ENCODE measurements at regions not wholly inside any gene's neighbourhood (a gene's known extent, or its start where the extent isn't known, plus 50 kb on each side); places are given as distances from the start of the nearest gene placed in this dataset.
A peak's percentile ranks its signal among the peaks of the same experiment; 100 is the strongest.

DNA sequence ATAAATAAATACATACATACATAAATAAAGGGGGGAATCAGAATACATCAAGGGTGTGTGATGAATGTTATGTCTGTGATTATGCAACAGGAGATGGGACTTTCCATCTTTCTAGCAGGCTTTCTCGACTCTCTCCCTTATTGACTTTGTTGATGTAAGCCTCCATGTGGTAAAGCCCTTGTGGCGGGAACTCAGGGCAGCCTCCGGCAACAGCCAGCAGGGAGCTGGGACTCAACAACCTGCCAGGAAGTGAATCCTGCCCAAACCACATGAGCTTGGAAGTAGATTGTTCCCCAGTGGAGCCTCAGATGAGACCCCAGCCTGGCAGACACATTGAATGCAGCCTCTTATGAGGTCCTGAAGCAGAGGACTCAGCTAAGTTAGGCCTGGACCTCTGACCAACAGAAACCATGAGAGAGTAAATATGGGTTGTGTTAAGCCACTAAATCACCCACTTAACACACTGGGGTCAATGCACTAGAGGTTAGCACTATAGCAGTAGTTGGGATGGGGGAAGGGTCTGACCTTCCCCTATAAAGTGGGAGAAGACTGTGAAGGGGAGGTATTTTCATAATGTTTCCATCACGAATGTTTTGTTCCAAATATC is 104.0 kb downstream of the JCAD start:
- WGBS (ENCODE audit: low lambda C conversion rate), result 19% methylated on average over 4 of the region's 4 CpGs
- FAIRE-seq, result no peak
- H3K4me1 ChIP-seq (ENCODE audit: insufficient read depth, low read length), result no peaks in the 10 kb centered on the region
- H3K36me3 ChIP-seq (replicated peaks in 1 of 2; ENCODE audit: control insufficient read depth in 1 of 2, insufficient read depth in 2 of 2, low read length in 2 of 2), result no peaks in the 10 kb centered on the region
- ATAC-seq, result no peak
- H3K27ac ChIP-seq (ENCODE audit: extremely low read length, insufficient read depth, low read length), result no peak overlapping the region
- no peak overlapping the region for H2AFZ ChIP-seq (ENCODE audit: low read length)
- no peak for DNase-seq (ENCODE audit: low spot score)
- no peak overlapping the region for H3K4me3 ChIP-seq (replicated peaks in 1 of 3; ENCODE audit: insufficient read depth in 1 of 3, low read depth in 2 of 3, low read length in 3 of 3)
- no peak overlapping the region for H3K9ac ChIP-seq (ENCODE audit: insufficient read depth, low read depth, low read length)
- CTCF ChIA-PET (ENCODE audit: low intra/inter-chr PET ratio, low total read pairs), result no interaction called here
- H3K4me2 ChIP-seq (ENCODE audit: low read depth, low read length), result no peak overlapping the region
- H3K27me3 ChIP-seq (ENCODE audit: control insufficient read depth in 1 of 2, insufficient read depth in 2 of 2, low read length in 2 of 2), result 0 out of 5 replicates have a peak, but pooled peaks cover 0 to 3% of the 10 kb centered on the region in 2 experiments
- intact Hi-C loops (cut with micrococcal nuclease; ENCODE audit: unreplicated experiment), result no loop called here
- in situ Hi-C loops (cut with HindIII; ENCODE audit: extremely low pct_ligation_motif_present, low pct_unique_long_range_greater_than_20kb), result no loop called here
- POLR2A ChIA-PET, result no interaction called here
- H4K20me1 ChIP-seq (ENCODE audit: insufficient read depth, low read length), result no peaks in the 10 kb centered on the region
- no peaks in the 10 kb centered on the region for H3K9me3 ChIP-seq (ENCODE audit: low read length)
- H3K79me2 ChIP-seq (ENCODE audit: insufficient read depth, low read length), result no peaks in the 10 kb centered on the region
- no TSS peak for BruUV-seq (replicated peaks)
- no peak for TF ChIP-seq FOXA1 (IDR thresholded peaks at IDR 0.05)
- TF ChIP-seq FOXA1 (CRISPR knock-in tag; IDR thresholded peaks at IDR 0.05), result peak; percentile 37; the same call in 1 of the 2 replicates
- no peak for TF ChIP-seq ZNF746 (CRISPR knock-in tag; IDR thresholded peaks at IDR 0.05)

- Histone ChIP-seq H3K9me3 (ENCODE audit: low read length) (no peaks in the 10 kb centered on the region), H2AFZ (ENCODE audit: low read length) (no peak overlapping the region), H3K27ac (ENCODE audit: extremely low read length, insufficient read depth, low read length) (no peak overlapping the region), H3K4me1 (ENCODE audit: insufficient read depth, low read length) (no peaks in the 10 kb centered on the region), H3K27me3 (ENCODE audit: control insufficient read depth in 1 of 2, insufficient read depth in 2 of 2, low read length in 2 of 2) (no peaks in the 10 kb centered on the region; a peak in 2 of 5 replicates), H3K4me3 (replicated peaks in 1 of 3; ENCODE audit: insufficient read depth in 1 of 3, low read depth in 2 of 3, low read length in 3 of 3) (no peak overlapping the region), H3K79me2 (ENCODE audit: insufficient read depth, low read length) (no peaks in the 10 kb centered on the region), H3K36me3 (replicated peaks in 1 of 2; ENCODE audit: control insufficient read depth in 1 of 2, insufficient read depth in 2 of 2, low read length in 2 of 2) (no peaks in the 10 kb centered on the region), H3K4me2 (ENCODE audit: low read depth, low read length) (no peak overlapping the region), H3K9ac (ENCODE audit: insufficient read depth, low read depth, low read length) (no peak overlapping the region), H4K20me1 (ENCODE audit: insufficient read depth, low read length) (no peaks in the 10 kb centered on the region)
- 67% methylated on average over 7 of the region's 11 CpGs for WGBS (ENCODE audit: low lambda C conversion rate)
- FAIRE-seq, result no peak
- DNase-seq (ENCODE audit: low spot score), result no peak
- BruUV-seq (replicated peaks), result no TSS peak
- in situ Hi-C loops (cut with HindIII; ENCODE audit: extremely low pct_ligation_motif_present, low pct_unique_long_range_greater_than_20kb), result no loop called here
- intact Hi-C loops (cut with micrococcal nuclease; ENCODE audit: unreplicated experiment), result no loop called here
- TF ChIP-seq KLF13 (CRISPR knock-in tag; IDR thresholded peaks at IDR 0.05) (no peak), BCL6 (CRISPR knock-in tag; IDR thresholded peaks at IDR 0.05) (no peak), ZBTB21 (CRISPR knock-in tag; IDR thresholded peaks at IDR 0.05) (no peak), CBFB (CRISPR knock-in tag; IDR thresholded peaks at IDR 0.05) (no peak), RBM22 (optimal IDR thresholded peaks at IDR 0.05; ENCODE audit: low read length) (no peak), ZNF709 (CRISPR knock-in tag; IDR thresholded peaks at IDR 0.05) (no peak), SAFB2 (CRISPR knock-in tag; IDR thresholded peaks at IDR 0.05; ENCODE audit: borderline replicate concordance, low read depth) (no peak), CC2D1A (CRISPR knock-in tag; IDR thresholded peaks at IDR 0.05) (no peak), RFXAP (CRISPR knock-in tag; IDR thresholded peaks at IDR 0.05; ENCODE audit: borderline replicate concordance) (no peak), ZMYM3 (CRISPR knock-in tag; IDR thresholded peaks at IDR 0.05) (no peak), SPEN (CRISPR knock-in tag; IDR thresholded peaks at IDR 0.05; ENCODE audit: low read depth) (no peak)
- ChIA-PET POLR2A (no interaction called here), CTCF (ENCODE audit: low intra/inter-chr PET ratio, low total read pairs) (no interaction called here)
- ATAC-seq, result no peak
These were observed 107.9 kb downstream of the JCAD start for GRCh38 chr10:29951441-29951931.
